Duodenal mucosa (tissue), 2 donors: ENCODE measurements at regions not wholly inside any gene's neighbourhood (a gene's known extent, or its start where the extent isn't known, plus 50 kb on each side); places are given as distances from the start of the nearest gene placed in this dataset.

Experiments used
- H3K27ac ChIP-seq: one replicate; pipeline ENCODE4 v1.7.0; 2013; ENCODE audit warnings: low read depth, low read length
- H3K27me3 ChIP-seq, 2 donors: one replicate each; pipeline ENCODE4 v1.7.0; 2013; ENCODE audit warnings: low read length in 2 of 2, control low read depth in 1 of 2; ENCODE audit not compliant: insufficient read depth in 2 of 2, control insufficient read depth in 1 of 2
- H3K36me3 ChIP-seq, 2 donors: one replicate each; pipeline ENCODE4 v1.7.0; 2013; ENCODE audit warnings: low read length in 2 of 2, control low read depth in 1 of 2; ENCODE audit not compliant: insufficient read depth in 2 of 2, control insufficient read depth in 1 of 2
- H3K4me1 ChIP-seq, 2 donors: one replicate each; pipeline ENCODE4 v1.7.0; 2013; ENCODE audit warnings: low read length in 2 of 2, control low read depth in 1 of 2; ENCODE audit not compliant: insufficient read depth in 2 of 2, control insufficient read depth in 1 of 2
- H3K4me3 ChIP-seq, 2 donors: one replicate each; pipeline ENCODE4 v1.7.0; 2013; ENCODE audit warnings: low read length in 2 of 2, low read depth in 1 of 2
- H3K9ac ChIP-seq, 2 donors: one replicate each; pipeline ENCODE4 v1.7.0; 2013; ENCODE audit warnings: low read length in 2 of 2, low read depth in 1 of 2
- H3K9me3 ChIP-seq, 2 donors: one replicate each; pipeline ENCODE4 v1.7.0; 2013; ENCODE audit warnings: low read length in 2 of 2, control low read depth in 1 of 2; ENCODE audit not compliant: control insufficient read depth in 1 of 2

DNA sequence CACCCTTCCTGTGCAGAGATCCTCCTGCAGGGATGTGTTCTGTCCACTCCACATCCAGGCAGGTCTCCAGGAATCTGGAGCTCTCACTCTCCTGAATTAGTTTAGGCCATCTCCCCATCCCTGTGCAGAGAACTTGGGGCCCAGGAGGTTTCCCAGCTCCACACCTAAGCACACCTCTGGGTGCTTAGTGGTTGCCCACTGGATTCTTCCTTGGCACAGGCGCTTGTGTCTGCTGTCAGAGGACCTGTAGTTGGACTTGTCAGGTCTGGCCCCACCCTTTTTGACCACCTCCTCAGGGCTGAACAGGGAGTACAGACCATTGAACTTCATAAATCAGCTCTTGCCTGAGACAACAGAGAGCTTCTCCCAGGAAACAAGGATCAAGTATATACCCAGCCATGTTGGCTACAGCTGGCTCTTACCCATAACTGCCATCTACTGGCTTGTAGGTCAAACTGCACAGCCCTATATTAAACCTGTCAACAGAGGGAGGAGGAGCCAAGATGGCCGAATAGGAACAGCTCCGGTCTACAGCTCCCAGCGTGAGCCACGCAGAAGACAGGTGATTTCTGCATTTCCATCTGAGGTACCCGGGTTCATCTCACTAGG is 275.5 kb downstream of the PPARGC1A start:
- H3K9ac ChIP-seq: no peak overlapping the region
- no peak overlapping the region for H3K27ac ChIP-seq

DNA sequence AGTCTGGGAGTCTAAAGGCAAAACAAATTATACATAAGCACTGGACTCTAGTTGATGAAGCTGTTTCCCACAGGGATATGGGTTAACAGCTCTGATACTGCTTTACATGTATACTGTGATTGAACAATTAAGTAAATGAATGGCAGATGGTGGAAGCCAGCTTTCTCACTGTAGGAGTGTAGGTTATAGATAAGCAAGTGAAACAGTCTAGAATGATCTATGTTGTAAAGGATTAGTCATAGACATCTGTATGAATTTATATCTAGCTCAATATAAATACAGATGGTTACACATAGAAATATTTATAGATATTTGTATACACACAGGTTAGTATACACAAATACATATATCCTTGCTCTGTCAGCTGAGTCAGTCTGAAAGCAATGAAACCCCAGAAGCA is 276.1 kb downstream of the PPARGC1A start:
- Histone ChIP-seq H3K9me3 (no peaks in the 10 kb centered on the region), H3K9ac (no peak overlapping the region), H3K27ac (no peak overlapping the region), H3K4me1 (no peaks in the 10 kb centered on the region), H3K27me3 (no peaks in the 10 kb centered on the region), H3K36me3 (no peaks in the 10 kb centered on the region), H3K4me3 (no peak overlapping the region)

More for the DNA sequence above, 275.5 kb downstream of the PPARGC1A start:
- H3K4me1 ChIP-seq: no peaks in the 10 kb centered on the region
- H3K9me3 ChIP-seq: no peaks in the 10 kb centered on the region
- no peak overlapping the region for H3K4me3 ChIP-seq
- no peaks in the 10 kb centered on the region for H3K27me3 ChIP-seq
- no peaks in the 10 kb centered on the region for H3K36me3 ChIP-seq

- no peak overlapping the region for H3K9ac ChIP-seq
- no peaks in the 10 kb centered on the region for H3K36me3 ChIP-seq
- no peak overlapping the region for H3K27ac ChIP-seq
- no peaks in the 10 kb centered on the region for H3K4me1 ChIP-seq
- H3K4me3 ChIP-seq: no peak overlapping the region
- H3K9me3 ChIP-seq: no peaks in the 10 kb centered on the region
- no peaks in the 10 kb centered on the region for H3K27me3 ChIP-seq
Measured at GRCh38 chr4:23602720-23603119, 287.1 kb downstream of the PPARGC1A start.

DNA sequence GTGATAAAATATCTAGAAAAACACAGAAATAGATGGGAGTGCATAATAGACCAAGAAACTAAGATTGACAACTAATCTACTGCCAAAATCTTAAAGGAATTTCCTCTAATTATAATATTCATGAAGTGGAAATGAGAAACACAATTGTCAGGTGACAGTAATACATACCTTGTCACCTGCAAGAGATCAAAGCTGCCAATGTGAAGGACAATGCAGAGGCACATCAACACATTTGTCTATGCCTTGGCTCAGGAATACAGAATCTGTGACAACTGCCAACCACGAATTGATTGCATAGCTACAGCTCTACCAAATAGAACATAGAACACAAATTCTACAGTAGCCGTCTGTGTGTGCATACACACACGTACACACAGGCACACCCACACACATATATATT is 295.7 kb downstream of the PPARGC1A start:
- H3K27ac ChIP-seq: no peak overlapping the region
- no peaks in the 10 kb centered on the region for H3K36me3 ChIP-seq
- no peak overlapping the region for H3K4me3 ChIP-seq
- peaks cover 0 to 3% of the 10 kb centered on the region in 2 donors for H3K9me3 ChIP-seq
- H3K9ac ChIP-seq: no peak overlapping the region
- no peaks in the 10 kb centered on the region for H3K27me3 ChIP-seq
- no peaks in the 10 kb centered on the region for H3K4me1 ChIP-seq

- no peak overlapping the region for H3K9ac ChIP-seq
Measured at GRCh38 chr4:23590431-23590830, 299.4 kb downstream of the PPARGC1A start.

GRCh38 chr4:23584024-23584423 is 305.8 kb downstream of the PPARGC1A start:
- no peaks in the 10 kb centered on the region for H3K27me3 ChIP-seq
- no peak overlapping the region for H3K27ac ChIP-seq
- H3K9me3 ChIP-seq: no peaks in the 10 kb centered on the region
- no peaks in the 10 kb centered on the region for H3K36me3 ChIP-seq
- H3K4me1 ChIP-seq: no peaks in the 10 kb centered on the region
- H3K9ac ChIP-seq: no peak overlapping the region
- no peak overlapping the region for H3K4me3 ChIP-seq

More at GRCh38 chr4:23590431-23590830, 299.4 kb downstream of the PPARGC1A start:
- no peak overlapping the region for H3K4me3 ChIP-seq
- no peaks in the 10 kb centered on the region for H3K4me1 ChIP-seq
- H3K36me3 ChIP-seq: no peaks in the 10 kb centered on the region
- no peaks in the 10 kb centered on the region for H3K27me3 ChIP-seq
- peaks cover 0 to 3% of the 10 kb centered on the region in 2 donors for H3K9me3 ChIP-seq
- H3K27ac ChIP-seq: no peak overlapping the region

GRCh38 chr4:23582671-23583070 is 307.2 kb downstream of the PPARGC1A start:
- H3K9me3 ChIP-seq: no peaks in the 10 kb centered on the region
- no peaks in the 10 kb centered on the region for H3K4me1 ChIP-seq
- H3K4me3 ChIP-seq: no peak overlapping the region
- H3K9ac ChIP-seq: no peak overlapping the region
- H3K27ac ChIP-seq: no peak overlapping the region
- no peaks in the 10 kb centered on the region for H3K36me3 ChIP-seq
- H3K27me3 ChIP-seq: no peaks in the 10 kb centered on the region

DNA sequence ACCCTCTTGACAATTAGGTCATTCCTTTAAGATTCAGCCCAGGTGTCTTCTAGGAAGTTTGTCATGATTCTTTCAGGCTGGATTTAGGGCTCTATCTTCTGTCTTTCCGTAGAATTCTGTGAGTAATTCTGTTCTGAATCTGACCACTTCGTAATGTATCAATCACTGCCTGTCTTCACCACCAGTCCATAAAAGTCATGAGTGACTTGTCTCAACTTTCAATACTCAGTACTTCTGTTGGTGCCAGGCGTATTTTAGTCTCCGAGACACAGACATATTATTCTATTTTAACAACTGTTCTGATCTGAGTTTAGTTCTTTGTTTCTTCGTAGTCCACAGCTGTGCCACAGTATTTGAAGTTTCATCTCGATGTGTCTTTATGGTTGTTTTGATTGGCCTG is 310.7 kb downstream of the PPARGC1A start:
- Histone ChIP-seq H3K4me3 (no peak overlapping the region), H3K36me3 (no peaks in the 10 kb centered on the region), H3K4me1 (no peaks in the 10 kb centered on the region), H3K9me3 (no peaks in the 10 kb centered on the region), H3K27ac (no peak overlapping the region), H3K9ac (no peak overlapping the region), H3K27me3 (no peaks in the 10 kb centered on the region)

DNA sequence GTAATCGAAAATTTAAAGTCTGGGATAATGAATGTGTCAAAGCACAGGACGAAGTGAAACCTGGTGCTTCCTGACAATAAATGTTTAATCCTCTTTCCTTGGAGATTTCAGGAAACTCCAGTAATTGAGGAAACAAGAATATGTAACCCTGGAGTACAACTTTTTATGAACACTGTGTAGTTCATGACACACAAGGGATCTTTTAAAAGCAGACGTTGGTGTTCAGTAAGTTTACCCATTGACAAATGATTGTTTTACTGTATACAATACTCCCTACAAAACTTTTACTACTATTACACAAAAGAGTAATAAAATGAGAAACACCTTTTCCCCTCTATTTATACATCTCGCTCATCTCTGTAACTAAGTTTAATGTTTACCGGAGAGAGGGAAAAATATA is 312.4 kb downstream of the PPARGC1A start:
- Histone ChIP-seq H3K36me3 (no peaks in the 10 kb centered on the region), H3K4me3 (no peak overlapping the region), H3K4me1 (no peaks in the 10 kb centered on the region), H3K9ac (no peak overlapping the region), H3K9me3 (no peaks in the 10 kb centered on the region), H3K27ac (no peak overlapping the region), H3K27me3 (no peaks in the 10 kb centered on the region)

GRCh38 chr4:23572382-23572781 is 317.5 kb downstream of the PPARGC1A start:
- Histone ChIP-seq H3K9me3 (no peaks in the 10 kb centered on the region), H3K27ac (no peak overlapping the region), H3K9ac (no peak overlapping the region), H3K4me3 (no peak overlapping the region), H3K36me3 (no peaks in the 10 kb centered on the region), H3K4me1 (no peaks in the 10 kb centered on the region), H3K27me3 (no peaks in the 10 kb centered on the region)

GRCh38 chr4:23567338-23567737 is 322.5 kb downstream of the PPARGC1A start:
- Histone ChIP-seq H3K27ac (no peak overlapping the region), H3K9me3 (no peaks in the 10 kb centered on the region), H3K27me3 (no peaks in the 10 kb centered on the region), H3K9ac (no peak overlapping the region), H3K4me3 (no peak overlapping the region), H3K4me1 (no peaks in the 10 kb centered on the region), H3K36me3 (no peaks in the 10 kb centered on the region)
